HK-2 (cell line): ENCODE measurements at regions not wholly inside any gene's neighbourhood (a gene's known extent, or its start where the extent isn't known, plus 50 kb on each side); places are given as distances from the start of the nearest gene placed in this dataset.
"Not testable (repeated sequence)": the region's sequence is repeated elsewhere in the genome, so short reads cannot be mapped to it uniquely, and the experiment has no call there.

ENCODE experiments used
- DNase-seq: peaks from one replicate; pipeline ENCODE4 v3.0.0-alpha.2; 2018; ENCODE audit not compliant: unreplicated experiment

DNA sequence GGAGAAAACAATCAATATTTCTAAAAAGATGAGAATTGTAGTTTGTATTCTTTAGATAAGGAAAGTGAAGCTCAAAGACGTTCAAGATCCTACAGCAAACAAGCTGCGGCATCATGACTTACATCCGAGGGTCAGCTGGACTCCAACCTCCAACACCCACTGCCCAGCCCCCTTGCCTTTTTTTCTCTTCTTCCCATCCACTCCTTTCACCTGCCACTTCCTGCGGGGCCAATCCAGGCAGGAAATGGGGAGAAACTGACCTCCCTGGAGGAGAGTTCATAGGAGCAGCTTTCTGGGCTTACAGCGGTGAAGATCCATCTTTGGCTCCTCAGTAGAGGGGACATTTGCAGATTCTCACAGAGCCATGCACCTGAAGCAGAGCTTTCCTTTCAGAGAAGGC is 361.5 kb downstream of the PTPRU start:
- DNase-seq = no peak

DNA sequence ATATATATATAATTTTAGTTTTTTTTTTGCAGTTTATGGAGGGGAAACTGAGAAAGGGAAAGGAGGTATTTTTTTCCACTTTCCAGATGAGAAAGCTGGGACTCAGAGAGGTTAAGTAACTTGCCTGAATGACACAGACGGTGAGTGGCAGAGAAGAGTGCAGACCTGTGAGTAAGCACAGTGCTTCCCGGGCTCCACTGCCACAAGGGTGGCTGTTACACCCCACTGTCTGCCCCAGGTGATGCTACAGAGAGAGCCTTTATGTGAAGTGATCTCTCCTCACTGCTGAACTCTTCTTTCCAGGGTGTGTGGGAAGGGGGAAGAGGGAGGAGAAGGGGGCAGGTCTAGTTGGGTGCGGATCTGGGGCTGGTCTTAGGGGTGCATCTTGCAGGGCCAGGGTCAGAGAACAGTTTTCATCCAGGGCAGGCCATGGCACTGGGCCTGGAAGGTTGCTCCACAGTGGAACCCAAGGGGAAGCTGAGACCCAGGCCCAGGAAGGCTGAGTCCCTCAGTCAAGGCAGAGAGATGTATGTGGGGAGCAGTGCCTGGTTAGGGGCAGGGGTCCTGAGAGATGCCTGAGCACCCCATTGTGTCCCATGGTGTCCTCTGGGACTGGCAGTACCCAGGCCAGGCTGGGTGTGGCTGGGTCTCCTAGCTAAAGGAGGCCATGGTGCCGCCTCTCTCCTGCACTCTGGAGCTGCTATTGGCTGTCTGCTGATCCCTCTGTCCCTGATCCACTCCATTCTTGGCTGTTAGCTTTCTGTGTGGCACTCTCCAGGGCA is 357.5 kb downstream of the PTPRU start:
- no peak for DNase-seq

DNA sequence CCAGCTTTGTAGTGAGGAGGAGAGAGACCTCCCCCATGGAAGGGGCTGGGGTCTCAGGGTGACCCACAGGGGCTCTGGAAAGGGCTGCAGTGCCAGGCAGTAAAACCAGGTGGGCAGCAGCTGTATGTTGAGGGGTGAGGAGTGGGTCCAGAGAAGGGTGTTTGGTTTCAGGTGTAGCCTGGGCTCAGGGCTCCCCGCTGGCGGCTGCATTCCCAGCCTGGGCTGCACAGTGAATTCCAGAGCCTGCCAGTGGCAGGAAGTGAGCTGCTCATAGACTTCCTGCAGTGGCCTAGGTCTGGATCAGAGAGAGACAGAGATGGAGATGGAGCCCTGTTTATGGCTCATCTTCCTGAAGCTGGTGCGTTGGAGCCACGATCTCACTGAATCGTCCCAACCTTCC is 356.4 kb downstream of the PTPRU start:
- DNase-seq = no peak

DNA sequence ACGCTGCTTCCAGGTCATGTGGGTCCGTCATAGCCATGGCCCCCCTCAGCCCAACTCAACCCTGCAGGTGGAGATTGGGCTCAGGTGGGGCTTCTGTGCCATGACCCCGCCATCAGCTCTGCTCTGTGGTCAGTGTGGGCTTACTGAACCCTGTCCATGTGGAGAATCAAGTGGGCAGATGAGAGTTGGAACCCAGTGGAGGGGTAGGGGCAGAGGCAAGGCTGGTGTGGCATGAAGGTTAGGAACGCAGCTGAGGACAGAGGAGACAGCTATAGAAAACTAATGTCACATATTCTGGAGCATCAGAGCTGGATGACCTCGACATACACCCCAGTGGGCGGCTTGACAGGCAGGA is 355.9 kb downstream of the PTPRU start:
- DNase-seq = no peak

DNA sequence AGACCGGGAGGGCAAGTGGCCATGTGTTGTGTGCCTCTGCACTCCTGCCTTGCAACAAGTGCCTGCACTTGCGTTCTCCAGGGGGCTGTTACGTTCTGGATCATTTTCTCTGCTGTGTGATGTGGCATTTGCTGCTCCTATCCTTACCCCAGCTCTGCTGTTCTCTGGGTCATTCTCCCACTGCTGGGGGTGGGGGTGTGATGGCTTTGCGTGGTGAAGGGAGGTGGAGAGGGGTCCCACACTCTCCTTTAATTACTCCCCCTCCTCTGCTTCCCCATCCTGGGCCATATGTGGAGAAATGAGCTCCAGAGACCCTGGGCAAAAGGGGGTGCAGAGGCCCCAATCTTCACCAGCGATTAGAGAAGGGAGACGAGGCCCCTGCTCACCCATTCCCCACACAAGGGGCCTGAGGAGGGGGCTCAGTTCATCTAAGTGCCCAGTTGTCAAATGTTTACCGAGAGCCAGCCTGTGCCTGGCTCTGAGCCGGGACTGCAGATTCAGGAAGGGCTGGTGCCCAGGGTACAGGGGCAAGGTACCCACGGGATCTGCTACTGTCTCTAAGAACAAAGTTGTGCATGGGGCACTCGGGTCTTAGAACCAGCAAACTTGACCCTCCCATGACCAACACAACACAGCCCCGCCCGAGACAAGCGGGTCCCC is 355.4 kb downstream of the PTPRU start:
- no peak for DNase-seq

DNA sequence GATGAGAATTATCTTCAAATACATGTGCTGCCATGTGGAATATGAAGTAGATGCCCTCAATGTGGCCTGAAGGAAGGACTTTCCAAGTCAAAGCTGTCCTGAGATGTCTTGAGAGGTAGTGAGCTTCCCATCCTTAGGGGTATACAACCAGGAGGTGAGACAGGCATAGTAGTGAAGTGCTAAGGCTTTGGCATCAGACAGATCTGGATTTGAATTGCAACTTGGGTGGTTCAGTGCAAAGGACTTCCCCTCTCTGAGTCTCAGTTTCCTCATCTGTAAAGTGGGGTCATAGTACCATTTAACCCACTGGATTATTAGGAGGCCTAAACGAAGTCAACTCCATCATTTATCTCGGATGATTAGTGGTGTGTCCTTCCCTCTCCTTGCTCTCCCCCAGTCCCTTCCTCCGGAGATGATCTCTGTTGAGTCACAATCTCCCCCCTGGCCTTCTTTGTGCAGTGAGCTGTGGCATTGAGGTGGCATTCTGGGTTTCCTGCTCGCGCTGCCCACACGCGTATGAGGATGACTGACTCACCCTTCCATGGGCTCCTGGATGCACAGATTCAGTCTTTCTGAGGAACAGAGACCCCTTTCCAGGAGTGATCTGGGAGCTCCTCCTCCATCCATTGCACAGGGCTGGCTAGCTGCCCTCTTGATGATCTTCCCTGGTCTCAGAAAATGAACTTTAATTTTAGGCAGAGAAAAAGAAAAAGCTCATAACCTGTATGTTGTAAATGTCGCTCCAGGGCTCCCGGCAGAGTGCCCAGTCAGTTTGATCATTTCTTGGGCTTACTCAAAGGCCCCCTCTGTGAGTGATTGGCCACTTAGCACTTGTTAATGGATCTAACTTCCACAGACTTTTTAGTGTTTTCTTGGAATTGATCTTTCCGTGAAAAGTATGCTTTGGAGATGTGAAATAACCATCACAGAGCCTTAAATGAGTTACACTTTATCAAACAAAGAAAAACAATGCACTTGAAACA is 354.6 kb downstream of the PTPRU start:
- DNase-seq = peak; percentile 74

DNA sequence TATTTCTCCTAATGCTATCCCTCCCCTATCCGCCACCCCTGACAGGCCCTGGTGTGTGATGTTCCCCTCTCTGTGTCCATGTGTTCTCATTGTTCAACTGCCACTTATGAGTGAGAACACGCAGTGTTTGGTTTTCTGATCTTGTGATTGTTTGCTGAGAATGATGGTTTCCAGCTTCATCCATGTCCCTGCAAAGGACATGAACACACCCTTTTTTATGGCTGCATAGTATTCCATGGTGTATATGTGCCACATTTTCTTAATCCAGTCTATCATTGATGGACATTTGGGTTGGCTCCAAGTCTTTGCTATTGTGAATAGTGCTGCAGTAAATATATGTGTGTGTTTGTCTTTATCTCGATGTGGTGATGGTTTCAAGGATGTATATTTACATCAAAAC is 353.4 kb downstream of the PTPRU start:
- DNase-seq = not testable (repeated sequence)

DNA sequence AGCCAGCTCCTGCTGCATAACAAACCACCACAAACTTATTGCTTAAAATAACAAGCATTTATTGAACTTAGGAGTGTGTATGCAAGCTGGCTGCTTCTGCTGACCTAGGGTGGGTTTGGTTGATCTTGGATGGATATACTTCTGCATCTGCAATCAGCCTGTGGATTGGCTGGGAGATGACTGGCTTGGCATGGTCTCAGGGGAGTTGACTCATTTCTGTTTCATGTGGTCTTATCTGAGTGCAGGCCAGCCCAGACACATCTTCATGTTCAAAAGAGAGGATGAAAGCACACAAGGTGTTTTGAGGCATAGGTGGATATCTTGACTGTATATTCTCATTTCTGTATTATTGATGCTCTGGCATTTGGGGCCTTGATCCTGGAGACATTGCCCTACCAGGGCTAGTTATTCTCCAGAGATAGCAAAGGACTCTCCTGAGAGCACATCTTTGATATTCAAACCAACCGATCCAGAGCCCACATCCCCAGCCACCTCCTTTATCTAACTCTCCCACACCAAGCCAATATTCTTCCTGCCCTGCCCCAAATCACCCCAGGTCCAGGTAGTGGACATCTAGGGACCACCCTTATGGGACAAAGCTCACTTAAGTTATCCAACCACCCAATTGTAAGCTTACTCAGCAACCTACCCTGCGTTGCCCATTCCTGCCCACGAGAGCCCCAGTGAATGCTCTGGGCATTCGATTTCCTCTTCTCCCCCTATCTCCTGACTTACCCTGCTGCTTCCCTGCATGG is 350.8 kb downstream of the PTPRU start:
- DNase-seq = no peak

DNA sequence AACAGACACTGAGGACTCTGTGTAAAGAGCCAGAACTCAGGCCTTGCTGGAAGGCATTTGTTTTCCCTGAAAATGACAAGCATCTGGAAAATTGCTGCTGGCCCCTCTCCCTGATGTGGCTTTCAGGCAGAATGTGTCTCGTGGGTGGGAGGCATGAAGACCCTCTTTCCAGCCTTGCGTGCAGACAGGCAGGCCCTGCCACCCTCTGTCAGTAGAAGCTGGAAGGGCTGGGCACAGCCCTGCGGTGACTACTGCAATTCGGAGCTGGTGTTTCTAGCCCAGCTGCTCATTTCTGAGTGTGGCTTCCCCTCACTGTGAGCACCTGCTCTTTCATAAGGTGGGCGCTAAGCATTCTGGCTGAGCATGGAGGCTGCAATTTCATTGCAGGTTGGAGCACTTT is 349.9 kb downstream of the PTPRU start:
- no peak for DNase-seq

DNA sequence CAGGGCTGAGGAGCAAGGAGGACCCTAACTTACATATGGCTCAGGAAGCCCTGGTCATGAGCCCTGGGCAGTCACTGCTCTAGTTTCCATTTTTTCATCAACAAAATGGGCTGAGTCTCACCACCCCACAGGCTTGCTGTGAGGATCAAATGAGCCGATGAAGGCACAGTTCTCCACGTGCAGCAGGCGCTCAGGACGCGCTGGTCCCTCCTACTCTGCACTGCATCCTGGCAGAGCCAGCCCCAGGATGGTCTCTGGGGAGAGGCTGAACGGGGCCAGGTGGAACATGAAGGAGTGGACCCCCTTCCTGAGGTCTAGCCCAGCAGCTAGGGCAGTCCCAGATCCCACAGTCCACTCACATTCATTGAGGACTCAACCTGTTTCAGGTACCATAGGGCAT is 349.3 kb downstream of the PTPRU start:
- DNase-seq = no peak

DNA sequence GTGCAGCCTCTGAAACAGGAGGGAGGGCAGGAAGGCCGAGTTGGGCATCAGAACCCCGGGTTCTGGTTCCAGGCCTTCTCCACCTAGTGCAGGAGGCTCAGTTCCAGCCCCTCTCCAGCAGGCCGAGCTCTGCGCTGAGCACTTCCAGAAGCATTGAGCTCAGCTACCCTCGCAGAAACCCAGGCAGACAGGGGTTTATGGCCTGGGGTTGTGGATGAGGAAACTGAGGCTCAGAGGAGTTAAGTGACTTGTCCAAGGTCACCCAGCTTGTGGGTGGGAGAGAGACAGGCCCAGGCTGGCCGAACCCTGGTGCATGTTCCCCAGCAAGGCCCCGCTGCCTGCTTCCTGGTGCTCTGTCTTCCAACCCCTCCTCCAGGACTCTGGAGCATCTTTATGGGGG is 348.9 kb downstream of the PTPRU start:
- DNase-seq = no peak

DNA sequence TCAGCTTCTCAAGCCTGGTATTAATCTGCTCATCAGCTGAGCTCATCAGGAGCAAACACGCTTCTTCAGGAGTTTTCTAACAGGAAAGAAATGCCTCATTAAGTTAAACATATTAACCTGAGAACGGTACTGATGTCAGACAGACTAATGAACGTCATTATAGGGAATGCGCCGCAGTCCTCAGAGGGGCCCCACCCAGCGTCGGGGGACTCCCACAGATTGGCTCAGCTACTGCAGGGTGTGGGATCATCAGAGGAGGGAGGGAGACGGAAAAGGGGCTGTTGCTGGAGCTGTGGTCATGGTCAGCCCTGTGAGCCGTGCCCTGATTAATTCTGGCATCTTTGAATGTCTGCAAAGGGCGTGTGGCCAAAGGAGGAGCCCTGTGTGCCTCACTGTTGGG is 348.5 kb downstream of the PTPRU start:
- no peak for DNase-seq

DNA sequence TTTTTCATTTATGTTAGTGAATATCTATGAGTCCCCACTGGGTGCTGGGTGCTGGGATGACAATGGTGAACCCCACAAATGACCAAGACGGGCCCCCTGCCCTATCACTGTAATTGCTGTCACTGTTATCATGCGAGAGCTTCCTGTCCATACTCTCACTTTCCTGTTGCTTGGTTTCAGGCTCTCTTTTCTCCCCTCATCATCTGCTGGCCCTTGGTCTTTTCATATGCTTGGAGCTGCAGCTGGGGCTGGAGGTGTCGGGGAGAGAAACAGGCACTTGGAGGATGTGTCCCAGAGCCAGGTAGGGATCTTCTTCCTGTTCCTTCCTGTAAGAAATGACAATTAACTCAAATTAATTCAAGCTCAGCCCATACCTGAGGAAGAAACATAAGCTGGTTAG is 348.0 kb downstream of the PTPRU start:
- DNase-seq = no peak

DNA sequence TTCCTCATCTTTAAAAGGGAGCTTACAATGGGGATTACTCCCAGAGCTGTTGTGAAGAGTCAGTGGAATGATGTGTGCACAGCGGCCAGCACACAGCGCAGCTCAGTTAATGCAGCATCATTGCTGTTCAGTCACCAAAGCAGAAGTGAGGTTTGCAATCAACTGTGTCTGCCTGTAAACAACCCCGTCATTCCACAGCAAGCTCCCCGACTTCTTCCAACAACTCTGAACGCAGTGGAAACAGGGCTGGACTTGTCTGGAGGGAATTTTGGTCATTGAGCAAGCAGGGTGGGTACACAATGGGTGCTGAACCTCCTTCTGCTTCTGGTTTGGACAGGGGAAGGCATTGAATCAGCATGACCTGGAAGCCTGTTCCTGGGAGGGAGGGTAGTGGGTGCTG is 347.4 kb downstream of the PTPRU start:
- DNase-seq = no peak

DNA sequence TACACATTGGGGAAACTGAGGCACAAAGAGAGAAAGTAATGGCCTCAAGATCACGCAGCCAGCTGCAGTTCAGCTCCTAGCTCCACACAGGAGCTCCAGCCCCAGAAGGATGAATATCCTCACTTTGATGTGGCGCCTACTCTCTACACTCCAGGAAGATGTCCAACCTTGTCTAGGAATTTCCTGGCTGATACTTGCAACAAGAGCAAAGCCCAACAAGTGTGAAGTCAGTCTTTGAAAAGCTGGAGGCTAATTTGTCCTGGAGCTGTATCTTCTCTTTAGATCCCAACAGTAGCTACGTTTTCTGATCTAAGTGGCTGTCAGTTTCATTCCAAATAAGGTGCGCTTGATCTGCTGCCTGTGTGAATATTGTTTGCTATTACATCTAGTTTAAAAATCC is 344.9 kb downstream of the PTPRU start:
- no peak for DNase-seq

DNA sequence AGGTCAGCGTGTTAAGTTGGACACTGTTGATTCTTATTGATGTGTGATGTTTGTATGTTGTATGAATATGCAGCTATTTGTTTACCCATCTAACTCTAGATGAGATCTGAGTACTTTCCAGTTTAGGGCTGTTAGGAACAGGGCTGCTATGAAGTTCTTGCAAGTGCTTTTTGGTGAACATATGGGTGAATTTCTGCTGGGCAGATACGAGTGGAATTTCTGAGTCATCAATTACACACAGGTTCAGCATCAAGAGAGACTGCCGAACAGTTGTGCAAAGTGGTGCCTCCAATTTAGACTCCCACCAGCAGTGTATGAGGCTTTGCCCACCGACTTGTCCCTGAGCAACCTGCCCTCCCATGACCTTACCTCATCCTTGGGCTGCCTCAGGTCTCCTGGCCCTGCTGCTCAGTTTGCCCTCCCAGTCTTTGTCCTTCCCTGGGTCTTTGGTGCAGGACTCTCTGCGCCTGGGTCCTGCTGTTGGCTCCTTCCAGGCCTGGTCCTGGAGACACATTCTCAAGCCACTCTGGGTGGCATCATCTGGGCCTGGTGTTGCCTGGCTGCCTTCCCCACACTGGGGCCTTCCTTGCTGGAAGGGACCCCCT is 343.6 kb downstream of the PTPRU start:
- DNase-seq = no peak

DNA sequence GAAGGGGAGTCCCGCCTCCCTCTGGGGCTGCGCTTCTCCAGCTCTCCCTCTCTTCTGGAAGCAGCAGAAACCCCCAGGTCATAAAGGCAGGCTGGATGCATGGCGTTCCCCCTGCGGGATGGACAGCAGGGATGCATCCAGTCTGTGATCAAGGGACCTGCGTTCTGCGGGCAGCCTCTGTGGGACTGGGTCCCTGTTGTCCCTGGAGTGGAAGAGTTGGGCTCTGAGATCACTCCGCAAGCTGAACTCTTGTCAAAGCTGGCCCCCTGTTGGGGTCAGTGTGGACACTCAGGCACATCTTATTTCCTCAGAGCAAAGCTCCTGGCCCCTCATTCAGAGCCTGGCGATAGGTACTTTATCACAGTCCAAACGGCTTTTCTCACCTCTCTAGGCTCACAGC is 341.2 kb downstream of the PTPRU start:
- DNase-seq = no peak

DNA sequence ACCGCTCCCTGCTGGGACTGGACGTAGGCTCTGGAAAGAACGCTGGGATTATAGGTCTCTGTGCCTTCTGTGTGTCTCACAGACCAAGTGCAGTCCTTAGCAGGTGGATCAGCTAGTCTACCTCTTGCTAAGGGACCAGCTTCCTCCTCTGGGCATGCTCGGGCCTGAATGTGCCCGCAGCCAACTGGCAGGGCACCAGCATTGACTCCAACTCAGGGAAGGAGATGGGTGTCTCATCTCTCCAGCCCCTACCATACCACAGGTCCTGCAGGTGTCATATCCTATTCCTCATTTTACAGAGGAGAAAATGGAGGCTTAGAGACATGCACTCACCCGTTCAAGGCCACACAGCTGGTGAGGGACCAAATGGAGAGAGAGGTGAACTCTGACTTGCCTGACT is 340.2 kb downstream of the PTPRU start:
- DNase-seq = no peak

DNA sequence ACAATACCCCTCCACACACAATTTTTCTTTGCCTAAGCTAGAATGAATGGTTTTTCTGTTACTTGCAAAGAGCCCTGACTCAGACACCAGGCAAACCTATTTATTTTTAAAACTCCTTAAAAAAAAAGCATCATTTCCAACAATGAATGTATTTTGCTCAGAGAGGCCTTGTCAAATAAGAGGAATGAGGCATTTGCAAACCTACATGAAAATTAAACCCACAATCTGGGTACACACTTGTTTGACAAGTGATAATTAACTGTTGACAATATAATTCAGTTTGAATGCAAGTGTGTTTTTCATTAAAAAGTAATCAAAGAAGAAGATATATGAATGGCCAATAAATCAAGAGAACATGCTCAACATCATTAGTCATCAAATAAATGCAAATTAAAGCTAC is 339.5 kb downstream of the PTPRU start:
- DNase-seq = no peak

DNA sequence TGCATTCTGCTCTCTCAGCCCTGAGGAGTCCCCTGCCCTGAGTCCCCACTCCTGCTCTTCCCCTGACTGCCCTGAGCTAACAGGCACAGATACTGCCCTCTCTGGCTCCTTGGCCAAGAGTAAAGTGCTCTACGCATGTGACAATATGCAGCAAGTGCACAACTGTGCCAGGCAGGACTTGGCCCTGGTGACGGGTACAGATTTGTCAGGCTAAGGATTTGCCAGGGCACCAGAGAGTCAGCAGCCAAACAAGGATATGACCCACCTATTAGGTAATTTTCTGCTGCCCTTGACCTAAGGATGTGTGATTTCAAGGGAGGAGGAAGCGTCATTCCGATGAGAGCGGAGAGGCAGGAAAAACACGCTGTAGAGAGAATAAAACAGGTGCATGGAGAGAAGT is 339.0 kb downstream of the PTPRU start:
- no peak for DNase-seq

DNA sequence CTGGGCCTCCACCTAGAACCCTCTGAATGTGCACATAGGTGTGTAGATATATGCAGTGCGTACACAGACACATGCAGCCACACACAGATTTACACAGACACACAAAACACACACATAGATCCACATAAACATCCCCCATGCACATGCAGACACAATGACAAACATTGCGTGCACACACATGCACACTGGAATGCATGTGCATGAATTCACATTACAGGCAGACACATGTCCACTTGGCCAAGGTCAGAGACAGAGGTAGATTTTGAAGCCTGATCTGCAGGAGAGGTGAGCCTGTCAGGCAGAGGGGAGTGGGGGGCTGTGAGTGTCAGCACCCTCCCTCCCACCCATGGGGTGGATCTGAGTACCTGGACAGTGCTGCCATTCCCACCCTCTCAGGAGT is 338.5 kb downstream of the PTPRU start:
- no peak for DNase-seq
